SK-N-SH (cell line): ENCODE measurements at regions not wholly inside any gene's neighbourhood (a gene's known extent, or its start where the extent isn't known, plus 50 kb on each side); places are given as distances from the start of the nearest gene placed in this dataset.

ENCODE experiments used
- CTCF ChIA-PET: fragments of 300-600, 350-600 bp; formaldehyde crosslinking; extraction: SDS; loops from one replicate; lab custom pipeline; 2021; lab: Yijun Ruan, JAX
- POLR2A ChIA-PET: fragments of 350-600 bp; sonication (Branson Sonifier 250); formaldehyde crosslinking; extraction: SDS; loops from one replicate; lab custom pipeline; 2020; ENCODE audit warnings: antibody characterized with exemption, inconsistent platforms; lab: Yijun Ruan, JAX
- DNase-seq: peaks from one replicate; pipeline ENCODE4 v3.0.0; 2012
- H2AFZ ChIP-seq: fragments of 200-600 bp; sonication (generic); 2 replicates; pipeline ENCODE4 v1.8.1; 2016; ENCODE audit warnings: antibody characterized with exemption, mild to moderate bottlenecking, low read depth
- H3F3A ChIP-seq: fragments of 200-600 bp; sonication (generic); replicated peaks from 2 replicates; pipeline ENCODE3; 2016; ENCODE audit warnings: antibody characterized with exemption, mild to moderate bottlenecking; ENCODE audit not compliant: insufficient read depth
- H3K27ac ChIP-seq, 2 experiments: fragments of 200-500 bp in 1 of 2; fragments of 200-600 bp in 1 of 2; sonication (Bioruptor generic) in 1 of 2; sonication (generic), shearing (Covaris generic) in 1 of 2; 2 replicates each; pipeline versions ENCODE4 v1.5.1 to v1.6.1; 2014 to 2016; ENCODE audit warnings: low read depth in 2 of 2, inconsistent platforms in 1 of 2, low read length in 1 of 2, mild to moderate bottlenecking in 1 of 2, mixed read lengths in 1 of 2
- H3K27me3 ChIP-seq: fragments of 200-600 bp; sonication (generic), shearing (Covaris generic); 2 replicates; pipeline ENCODE4 v1.6.1; 2016; ENCODE audit warnings: mixed run types; ENCODE audit not compliant: insufficient read depth
- H3K36me3 ChIP-seq, 2 experiments: fragments of 200-500 bp in 1 of 2; fragments of 200-600 bp in 1 of 2; sonication (Bioruptor generic) in 1 of 2; sonication (generic) in 1 of 2; replicated peaks in 1 of 2; 2 replicates each; pipeline versions ENCODE3 to v1.5.1; 2014 to 2016; ENCODE audit warnings: low read length in 1 of 2, mild to moderate bottlenecking in 1 of 2; ENCODE audit not compliant: insufficient read depth in 2 of 2, control insufficient read depth in 1 of 2
- H3K4me1 ChIP-seq, 2 experiments: fragments of 200-500 bp in 1 of 2; fragments of 200-600 bp in 1 of 2; sonication (Bioruptor generic) in 1 of 2; sonication (generic), shearing (Covaris generic) in 1 of 2; 2 replicates each; pipeline versions ENCODE4 v1.5.1 to v1.6.1; 2014 to 2016; ENCODE audit warnings: low read depth in 1 of 2, low read length in 1 of 2, mixed run types in 1 of 2; ENCODE audit not compliant: insufficient read depth in 2 of 2, control insufficient read depth in 1 of 2
- H3K4me2 ChIP-seq: fragments of 200-600 bp; sonication (generic), shearing (Covaris generic); 2 replicates; pipeline ENCODE4 v1.6.1; 2017; ENCODE audit warnings: mixed run types
- H3K4me3 ChIP-seq, 2 experiments: fragments of 200-500 bp in 1 of 2; fragments of 200-600 bp in 1 of 2; sonication (Bioruptor generic) in 1 of 2; sonication (generic), shearing (Covaris generic) in 1 of 2; 2 replicates each; pipeline versions ENCODE4 v1.5.1 to v1.8.1; 2014 to 2016; ENCODE audit warnings: low read depth in 2 of 2, inconsistent platforms in 1 of 2, low read length in 1 of 2, mild to moderate bottlenecking in 1 of 2, mixed read lengths in 1 of 2, moderate library complexity in 1 of 2
- H3K79me2 ChIP-seq: fragments of 200-600 bp; sonication (generic); 2 replicates; pipeline ENCODE4 v1.8.1; 2017; ENCODE audit warnings: mild to moderate bottlenecking; ENCODE audit not compliant: insufficient read depth
- H3K9ac ChIP-seq: fragments of 200-600 bp; sonication (generic); 2 replicates; pipeline ENCODE4 v1.6.1; 2017; ENCODE audit warnings: mixed run types
- H3K9me2 ChIP-seq: fragments of 200-600 bp; sonication (generic); 2 replicates; pipeline ENCODE4 v1.6.1; 2017; ENCODE audit warnings: mixed run types
- H3K9me3 ChIP-seq: fragments of 200-600 bp; sonication (generic); 2 replicates; pipeline ENCODE4 v1.6.1; 2017; ENCODE audit warnings: mixed run types, mild to moderate bottlenecking, moderate library complexity
- H4K20me1 ChIP-seq: fragments of 200-600 bp; sonication (generic); 2 replicates; pipeline ENCODE4 v1.6.1; 2017; ENCODE audit warnings: mild to moderate bottlenecking, mixed run types; ENCODE audit not compliant: insufficient read depth
- CHD2 ChIP-seq: fragments of 150-350 bp; IDR thresholded peaks from 2 replicates; pipeline ENCODE4 v1.6.1; 2018; ENCODE audit warnings: low read length; ENCODE audit not compliant: partially characterized antibody
- CTCF ChIP-seq: fragments of 200-600 bp; sonication (generic); IDR thresholded peaks from 2 replicates; pipeline ENCODE4 v1.6.1; 2017; ENCODE audit warnings: antibody characterized with exemption, mild to moderate bottlenecking, moderate library complexity
- EP300 ChIP-seq, 2 experiments: IDR thresholded peaks; 2 replicates each; pipeline versions ENCODE4 v1.4.0 to v1.6.1; 2012; ENCODE audit warnings: borderline replicate concordance in 1 of 2, low read depth in 1 of 2, low read length in 1 of 2
- FOSL2 ChIP-seq: IDR thresholded peaks from 2 replicates; pipeline ENCODE4 v1.4.0; 2012; ENCODE audit warnings: low read depth, mild to moderate bottlenecking, moderate library complexity, borderline replicate concordance
- FOXJ3 ChIP-seq: sonication (generic); formaldehyde crosslinking; IDR thresholded peaks from 2 replicates; pipeline ENCODE4 v1.5.1; 2020; ENCODE audit warnings: mild to moderate bottlenecking, missing genetic modification reagents
- FOXM1 ChIP-seq: IDR thresholded peaks from 2 replicates; pipeline ENCODE4 v1.4.0; 2012; ENCODE audit warnings: low read depth, mild to moderate bottlenecking
- GABPA ChIP-seq: IDR thresholded peaks from 2 replicates; pipeline ENCODE4 v1.4.0; 2012; ENCODE audit warnings: low read depth, mild to moderate bottlenecking
- JUND ChIP-seq: IDR thresholded peaks from 2 replicates; pipeline ENCODE4 v1.4.0; 2012
- MAX ChIP-seq: IDR thresholded peaks from 2 replicates; pipeline ENCODE4 v1.4.0; 2012; ENCODE audit warnings: low read depth
- MEF2A ChIP-seq: IDR thresholded peaks from 2 replicates; pipeline ENCODE4 v1.4.0; 2012; ENCODE audit warnings: low read depth, borderline replicate concordance
- MXI1 ChIP-seq: IDR thresholded peaks from 2 replicates; pipeline ENCODE4 v1.6.1; 2012; ENCODE audit warnings: mild to moderate bottlenecking, low read depth, low read length, improper control_type of control experiment
- NFIC ChIP-seq: IDR thresholded peaks from 2 replicates; pipeline ENCODE4 v1.4.0; 2012; ENCODE audit warnings: borderline replicate concordance
- NRF1 ChIP-seq: IDR thresholded peaks from 2 replicates; pipeline ENCODE4 v1.6.1; 2012; ENCODE audit warnings: low read depth, mild to moderate bottlenecking, low read length
- POLR2AphosphoS5 ChIP-seq: IDR thresholded peaks from 2 replicates; pipeline ENCODE4 v1.6.1; 2012; ENCODE audit warnings: low read depth, low read length
- RAD21 ChIP-seq: IDR thresholded peaks from 2 replicates; pipeline ENCODE4 v1.6.1; 2012; ENCODE audit warnings: mild to moderate bottlenecking, low read length
- RFX5 ChIP-seq: IDR thresholded peaks from 2 replicates; pipeline ENCODE4 v1.6.1; 2012; ENCODE audit warnings: mild to moderate bottlenecking, improper control_type of control experiment, low read length
- RXRA ChIP-seq: IDR thresholded peaks from 2 replicates; pipeline ENCODE4 v1.4.0; 2012; ENCODE audit warnings: low read depth, mild to moderate bottlenecking, borderline replicate concordance
- SIN3A ChIP-seq: IDR thresholded peaks from 2 replicates; pipeline ENCODE4 v1.6.1; 2012; ENCODE audit warnings: low read depth, mild to moderate bottlenecking, low read length, moderate library complexity, borderline replicate concordance
- SMC3 ChIP-seq: IDR thresholded peaks from 2 replicates; pipeline ENCODE4 v1.6.1; 2012; ENCODE audit warnings: low read depth, low read length, improper control_type of control experiment
- TAF1 ChIP-seq: IDR thresholded peaks from 2 replicates; pipeline ENCODE4 v1.6.1; 2012; ENCODE audit warnings: low read depth, mild to moderate bottlenecking, low read length, moderate library complexity, borderline replicate concordance
- TCF12 ChIP-seq: IDR thresholded peaks from 2 replicates; pipeline ENCODE4 v1.4.0; 2012
- TEAD4 ChIP-seq: IDR thresholded peaks from 2 replicates; pipeline ENCODE4 v1.4.0; 2012; ENCODE audit warnings: mild to moderate bottlenecking, borderline replicate concordance; ENCODE audit not compliant: insufficient read depth
- YY1 ChIP-seq: IDR thresholded peaks from 2 replicates; pipeline ENCODE4 v1.4.0; 2012; ENCODE audit warnings: low read depth, mild to moderate bottlenecking
- ZBTB33 ChIP-seq: IDR thresholded peaks from 2 replicates; pipeline ENCODE4 v1.4.0; 2012; ENCODE audit warnings: low read depth, borderline replicate concordance
- WGBS: methylation state at CpG from one replicate; pipeline ENCODE4 v1.1.6; 2017; ENCODE audit warnings: low lambda C conversion rate; 5-methylcytosine and 5-hydroxymethylcytosine counted together
- TF ChIP-seq, protein P1 (sequence below): IDR thresholded peaks from 2 replicates; pipeline ENCODE4 v1.6.1; 2012; ENCODE audit warnings: mild to moderate bottlenecking, low read depth, low read length, moderate library complexity
- TF ChIP-seq, protein P2 (sequence below): IDR thresholded peaks from 2 replicates; pipeline ENCODE4; 2012

- H3K4me3 ChIP-seq: no peak overlapping the region
- no peaks in the 10 kb centered on the region for H3K36me3 ChIP-seq
- ChIA-PET CTCF (no interaction called here), POLR2A (no interaction called here)
- no peaks in the 10 kb centered on the region for H3K27me3 ChIP-seq
- H3K9me3 ChIP-seq: no peaks in the 10 kb centered on the region
- no peaks in the 10 kb centered on the region for H4K20me1 ChIP-seq
- H2AFZ ChIP-seq: peak overlapping the region; percentile 57; the same call in 1 of the 2 replicates
- H3K9ac ChIP-seq: peak overlapping the region; percentile 21; the same call in 1 of the 2 replicates
- WGBS: 9% methylated on average over 4 of the region's 4 CpGs
- no peaks in the 10 kb centered on the region for H3K79me2 ChIP-seq
- H3K4me1 ChIP-seq: peaks cover 0 to 10% of the 10 kb centered on the region in 2 experiments; a peak in 2 of 4 replicates
- no peak for DNase-seq
- H3F3A ChIP-seq: peaks cover 17% of the 10 kb centered on the region
- peak overlapping the region; percentile 24 to 73; a peak in 3 of 4 replicates for H3K27ac ChIP-seq
- H3K4me2 ChIP-seq: peak overlapping the region; percentile 21; the same call in 1 of the 2 replicates
- no peaks in the 10 kb centered on the region for H3K9me2 ChIP-seq
- TF ChIP-seq FOXM1 (peak; percentile 56; the same call in 1 of the 2 replicates), SMC3 (no peak), POLR2AphosphoS5 (peak; percentile 40; the same call in 1 of the 2 replicates), MAX (no peak), FOXJ3 (CRISPR knock-in tag) (no peak), MEF2A (peak; percentile 32; the same call in 1 of the 2 replicates), TAF1 (no peak), TCF12 (peak; percentile 88), JUND (peak; percentile 86), CTCF (no peak), NRF1 (no peak), SIN3A (no peak), GABPA (no peak), FOSL2 (peak; percentile 81; the same call in 1 of the 2 replicates), RFX5 (no peak), RAD21 (no peak), YY1 (0 out of 2 replicates have a peak, but pooled peaks have one; percentile 14), ZBTB33 (no peak), EP300 (IDR thresholded peaks at IDR 0.05; ENCODE audit: borderline replicate concordance in 1 of 2, low read depth in 1 of 2, low read length in 1 of 2) (peak in 1 of 2 experiments; percentile 87; a peak in 1 of 4 replicates), CHD2 (no peak), TEAD4 (peak; percentile 87), MXI1 (no peak), RXRA (peak; percentile 27; the same call in 1 of the 2 replicates), NFIC (peak; percentile 71)
- TF ChIP-seq, protein P1, sequence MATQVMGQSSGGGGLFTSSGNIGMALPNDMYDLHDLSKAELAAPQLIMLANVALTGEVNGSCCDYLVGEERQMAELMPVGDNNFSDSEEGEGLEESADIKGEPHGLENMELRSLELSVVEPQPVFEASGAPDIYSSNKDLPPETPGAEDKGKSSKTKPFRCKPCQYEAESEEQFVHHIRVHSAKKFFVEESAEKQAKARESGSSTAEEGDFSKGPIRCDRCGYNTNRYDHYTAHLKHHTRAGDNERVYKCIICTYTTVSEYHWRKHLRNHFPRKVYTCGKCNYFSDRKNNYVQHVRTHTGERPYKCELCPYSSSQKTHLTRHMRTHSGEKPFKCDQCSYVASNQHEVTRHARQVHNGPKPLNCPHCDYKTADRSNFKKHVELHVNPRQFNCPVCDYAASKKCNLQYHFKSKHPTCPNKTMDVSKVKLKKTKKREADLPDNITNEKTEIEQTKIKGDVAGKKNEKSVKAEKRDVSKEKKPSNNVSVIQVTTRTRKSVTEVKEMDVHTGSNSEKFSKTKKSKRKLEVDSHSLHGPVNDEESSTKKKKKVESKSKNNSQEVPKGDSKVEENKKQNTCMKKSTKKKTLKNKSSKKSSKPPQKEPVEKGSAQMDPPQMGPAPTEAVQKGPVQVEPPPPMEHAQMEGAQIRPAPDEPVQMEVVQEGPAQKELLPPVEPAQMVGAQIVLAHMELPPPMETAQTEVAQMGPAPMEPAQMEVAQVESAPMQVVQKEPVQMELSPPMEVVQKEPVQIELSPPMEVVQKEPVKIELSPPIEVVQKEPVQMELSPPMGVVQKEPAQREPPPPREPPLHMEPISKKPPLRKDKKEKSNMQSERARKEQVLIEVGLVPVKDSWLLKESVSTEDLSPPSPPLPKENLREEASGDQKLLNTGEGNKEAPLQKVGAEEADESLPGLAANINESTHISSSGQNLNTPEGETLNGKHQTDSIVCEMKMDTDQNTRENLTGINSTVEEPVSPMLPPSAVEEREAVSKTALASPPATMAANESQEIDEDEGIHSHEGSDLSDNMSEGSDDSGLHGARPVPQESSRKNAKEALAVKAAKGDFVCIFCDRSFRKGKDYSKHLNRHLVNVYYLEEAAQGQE: no peak
- TF ChIP-seq, protein P2, sequence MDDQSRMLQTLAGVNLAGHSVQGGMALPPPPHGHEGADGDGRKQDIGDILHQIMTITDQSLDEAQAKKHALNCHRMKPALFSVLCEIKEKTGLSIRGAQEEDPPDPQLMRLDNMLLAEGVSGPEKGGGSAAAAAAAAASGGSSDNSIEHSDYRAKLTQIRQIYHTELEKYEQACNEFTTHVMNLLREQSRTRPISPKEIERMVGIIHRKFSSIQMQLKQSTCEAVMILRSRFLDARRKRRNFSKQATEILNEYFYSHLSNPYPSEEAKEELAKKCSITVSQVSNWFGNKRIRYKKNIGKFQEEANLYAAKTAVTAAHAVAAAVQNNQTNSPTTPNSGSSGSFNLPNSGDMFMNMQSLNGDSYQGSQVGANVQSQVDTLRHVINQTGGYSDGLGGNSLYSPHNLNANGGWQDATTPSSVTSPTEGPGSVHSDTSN: peak; percentile 79
Observed at GRCh38 chr2:228545041-228545747, 363.7 kb upstream of the SPHKAP start.
